ENCODE measurements at regions not wholly inside any gene's neighbourhood (a gene's known extent, or its start where the extent isn't known, plus 50 kb on each side); places are given as distances from the start of the nearest gene placed in this dataset.
A peak's percentile ranks its signal among the peaks of the same experiment; 100 is the strongest.

- no peak for DNase-seq (ENCODE audit: low read depth)
Observed at GRCh38 chr1:213871179-213871578, 116.6 kb upstream of the PROX1 start.

GRCh38 chr1:213874789-213875188 is 113.0 kb upstream of the PROX1 start:
- DNase-seq (ENCODE audit: low read depth), result no peak

GRCh38 chr1:213876531-213876930 is 111.2 kb upstream of the PROX1 start:
- DNase-seq (ENCODE audit: low read depth), result no peak

- no peak for DNase-seq (ENCODE audit: low read depth)
Observed at GRCh38 chr1:213883618-213884017, 104.2 kb upstream of the PROX1 start.

- no peak for DNase-seq (ENCODE audit: low read depth)
Observed at GRCh38 chr1:213884402-213884801, 103.4 kb upstream of the PROX1 start.

GRCh38 chr1:213884942-213885341 is 102.8 kb upstream of the PROX1 start:
- DNase-seq (ENCODE audit: low read depth), result no peak

GRCh38 chr1:213887842-213888241 is 99.9 kb upstream of the PROX1 start:
- no peak for DNase-seq (ENCODE audit: low read depth)

GRCh38 chr1:213891989-213892902 is 95.5 kb upstream of the PROX1 start:
- no peak for DNase-seq (ENCODE audit: low read depth)

GRCh38 chr1:213898684-213899083 is 89.1 kb upstream of the PROX1 start:
- no peak for DNase-seq (ENCODE audit: low read depth)

GRCh38 chr1:213899413-213899812 is 88.4 kb upstream of the PROX1 start:
- DNase-seq (ENCODE audit: low read depth), result no peak

- no peak for DNase-seq (ENCODE audit: low read depth)
Observed at GRCh38 chr1:213905344-213905743, 82.4 kb upstream of the PROX1 start.

GRCh38 chr1:213908521-213908920 is 79.3 kb upstream of the PROX1 start:
- DNase-seq (ENCODE audit: low read depth), result no peak

GRCh38 chr1:213914392-213914791 is 73.4 kb upstream of the PROX1 start:
- DNase-seq (ENCODE audit: low read depth), result no peak

- DNase-seq (ENCODE audit: low read depth), result no peak
Observed at GRCh38 chr1:213921311-213921710, 66.5 kb upstream of the PROX1 start.

- DNase-seq (ENCODE audit: low read depth), result no peak
Observed at GRCh38 chr1:213921712-213922111, 66.1 kb upstream of the PROX1 start.

- no peak for DNase-seq (ENCODE audit: low read depth)
Observed at GRCh38 chr1:213925531-213926182, 62.1 kb upstream of the PROX1 start.

- no peak for DNase-seq (ENCODE audit: low read depth)
Observed at GRCh38 chr1:213927846-213928245, 59.9 kb upstream of the PROX1 start.

GRCh38 chr1:213929398-213929797 is 58.4 kb upstream of the PROX1 start:
- DNase-seq (ENCODE audit: low read depth), result no peak

- DNase-seq (ENCODE audit: low read depth), result no peak
Observed at GRCh38 chr1:213931836-213932235, 55.9 kb upstream of the PROX1 start.

GRCh38 chr1:213933336-213933735 is 54.4 kb upstream of the PROX1 start:
- no peak for DNase-seq (ENCODE audit: low read depth)

GRCh38 chr1:213934649-213935048 is 53.1 kb upstream of the PROX1 start:
- peak; percentile 74 for DNase-seq (ENCODE audit: low read depth)

- DNase-seq (ENCODE audit: low read depth), result no peak
Observed at GRCh38 chr1:213936571-213936970, 51.2 kb upstream of the PROX1 start.
